ENCODE measurements at regions not wholly inside any gene's neighbourhood (a gene's known extent, or its start where the extent isn't known, plus 50 kb on each side); places are given as distances from the start of the nearest gene placed in this dataset.
A peak's percentile ranks its signal among the peaks of the same experiment; 100 is the strongest.

DNA sequence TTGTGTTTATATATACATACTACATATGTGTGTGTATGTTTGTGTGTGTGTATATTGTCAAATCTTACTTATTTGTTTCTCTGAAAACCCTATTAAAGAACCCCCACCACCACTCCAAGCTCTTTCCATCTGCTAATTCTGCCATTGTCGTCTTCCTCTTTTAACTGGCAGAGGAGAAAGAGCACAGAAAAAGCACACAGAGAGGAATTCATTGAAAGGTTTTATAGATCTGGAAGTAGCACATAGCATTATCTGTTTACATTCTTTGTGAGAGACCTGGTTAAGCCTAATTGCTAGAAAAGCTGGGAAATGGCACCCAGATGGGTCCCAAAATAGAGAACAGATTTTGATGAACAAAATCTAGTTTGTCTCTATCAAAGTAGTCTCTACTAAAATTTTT lies 800.0 kb upstream of the PIK3C3 start:
- no peak overlapping the region for H3K27ac Mint-ChIP-seq
- no peaks in the 10 kb centered on the region for H3K36me3 Mint-ChIP-seq
- H3K4me3 Mint-ChIP-seq: no peak overlapping the region
- H3K27me3 Mint-ChIP-seq: no peaks in the 10 kb centered on the region
- peaks cover 0 to 2% of the 10 kb centered on the region in 2 donors for H3K9me3 Mint-ChIP-seq
- no peak for DNase-seq
- H3K4me1 Mint-ChIP-seq: no peaks in the 10 kb centered on the region
- ATAC-seq (replicated peaks): no peak

DNA sequence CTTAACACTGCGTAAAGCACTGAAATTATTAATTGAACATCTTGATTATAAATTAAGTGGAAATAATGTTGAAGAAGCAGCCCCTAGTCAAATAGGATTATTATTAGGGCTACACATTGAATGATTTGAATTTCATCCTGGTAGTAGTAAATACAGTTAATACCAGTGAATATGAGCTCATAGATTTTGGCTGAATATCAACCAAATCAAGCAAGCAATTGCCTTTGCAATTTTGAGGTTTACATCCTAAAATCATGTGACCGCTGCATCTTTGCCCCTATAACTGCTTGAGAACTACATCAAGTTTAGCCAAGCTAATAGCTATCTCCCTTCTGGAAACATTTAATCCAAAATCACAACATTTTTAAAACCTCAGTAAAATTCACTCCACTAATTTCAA lies 801.2 kb upstream of the PIK3C3 start:
- Mint-ChIP-seq H3K9me3 (peaks cover 0 to 2% of the 10 kb centered on the region in 2 donors), H3K4me1 (no peaks in the 10 kb centered on the region), H3K27ac (no peak overlapping the region), H3K27me3 (no peaks in the 10 kb centered on the region), H3K36me3 (no peaks in the 10 kb centered on the region), H3K4me3 (no peak overlapping the region)
- DNase-seq (no peak), ATAC-seq (replicated peaks) (no peak)

DNA sequence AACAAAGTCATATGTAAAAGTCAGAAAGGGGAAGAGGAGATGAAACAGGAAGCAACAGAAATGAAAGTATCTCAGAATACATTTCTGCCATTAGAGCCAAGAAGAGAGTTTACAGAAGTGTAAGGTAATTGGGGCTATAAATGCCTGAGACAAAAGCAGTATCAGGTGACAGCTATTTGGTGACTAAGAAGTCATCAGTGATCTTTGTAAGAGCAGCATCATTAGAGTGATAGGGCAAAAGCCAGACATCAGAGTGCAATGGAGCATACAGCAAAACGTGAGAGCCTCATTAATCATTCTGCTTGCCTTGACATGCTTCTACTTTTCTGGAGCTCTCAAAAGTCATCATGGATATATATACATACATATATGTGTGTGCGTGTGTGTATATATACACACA lies 804.7 kb upstream of the PIK3C3 start:
- Mint-ChIP-seq H3K36me3 (no peaks in the 10 kb centered on the region), H3K27me3 (no peaks in the 10 kb centered on the region), H3K4me3 (no peak overlapping the region), H3K4me1 (no peaks in the 10 kb centered on the region), H3K27ac (no peak overlapping the region), H3K9me3 (peaks cover 0 to 2% of the 10 kb centered on the region in 2 donors)
- ATAC-seq (replicated peaks): no peak
- DNase-seq: no peak

GRCh38 chr18:41146301-41146700 lies 808.7 kb upstream of the PIK3C3 start:
- H3K4me3 Mint-ChIP-seq: no peak overlapping the region
- ATAC-seq (replicated peaks): no peak

DNA sequence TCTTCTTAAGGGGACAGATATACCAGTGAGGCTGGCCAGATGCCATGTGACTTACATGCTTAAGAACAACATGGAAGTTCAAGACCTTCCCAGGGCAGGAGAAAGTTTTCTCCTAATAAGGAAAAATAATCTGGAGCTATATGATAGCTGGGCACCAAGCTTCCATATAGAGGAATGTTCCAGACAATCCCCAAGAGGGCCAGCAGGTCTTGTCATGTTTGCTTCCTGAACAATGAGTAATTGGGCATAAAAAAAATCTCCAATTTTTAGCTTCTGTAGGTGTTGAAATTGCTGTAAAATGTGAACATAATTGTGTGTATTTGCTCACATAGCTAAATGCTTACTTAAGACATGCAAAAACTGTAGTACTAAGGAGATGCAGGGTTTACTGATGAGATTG lies 809.5 kb upstream of the PIK3C3 start:
- DNase-seq: no peak
- no peaks in the 10 kb centered on the region for H3K4me1 Mint-ChIP-seq
- H3K36me3 Mint-ChIP-seq: no peaks in the 10 kb centered on the region
- peaks cover 0 to 2% of the 10 kb centered on the region in 2 donors for H3K9me3 Mint-ChIP-seq
- ATAC-seq (replicated peaks): peak in 1 of 2 donors; percentile 12
- no peaks in the 10 kb centered on the region for H3K27me3 Mint-ChIP-seq
- H3K27ac Mint-ChIP-seq: no peak overlapping the region
- no peak overlapping the region for H3K4me3 Mint-ChIP-seq

More at GRCh38 chr18:41146301-41146700, 808.7 kb upstream of the PIK3C3 start:
- Mint-ChIP-seq H3K27me3 (no peaks in the 10 kb centered on the region), H3K4me1 (no peaks in the 10 kb centered on the region), H3K9me3 (peaks cover 0 to 2% of the 10 kb centered on the region in 2 donors), H3K36me3 (no peaks in the 10 kb centered on the region), H3K27ac (no peak overlapping the region)
- DNase-seq: no peak

- no peak for DNase-seq
- H3K27me3 Mint-ChIP-seq: no peaks in the 10 kb centered on the region
- H3K4me1 Mint-ChIP-seq: no peaks in the 10 kb centered on the region
- no peaks in the 10 kb centered on the region for H3K36me3 Mint-ChIP-seq
- peaks cover 0 to 2% of the 10 kb centered on the region in 2 donors for H3K9me3 Mint-ChIP-seq
- H3K27ac Mint-ChIP-seq: no peak overlapping the region
- no peak for ATAC-seq (replicated peaks)
- H3K4me3 Mint-ChIP-seq: no peak overlapping the region
Observed at GRCh38 chr18:41144441-41144840, 810.6 kb upstream of the PIK3C3 start.

- H3K4me1 Mint-ChIP-seq: no peaks in the 10 kb centered on the region
- no peaks in the 10 kb centered on the region for H3K36me3 Mint-ChIP-seq
- H3K27ac Mint-ChIP-seq: no peak overlapping the region
- no peak overlapping the region for H3K4me3 Mint-ChIP-seq
- no peaks in the 10 kb centered on the region for H3K27me3 Mint-ChIP-seq
- DNase-seq (no peak), ATAC-seq (replicated peaks) (no peak)
- H3K9me3 Mint-ChIP-seq: peaks cover 0 to 2% of the 10 kb centered on the region in 2 donors
Observed at GRCh38 chr18:41140506-41140905, 814.5 kb upstream of the PIK3C3 start.

- Mint-ChIP-seq H3K27me3 (no peaks in the 10 kb centered on the region), H3K4me3 (no peak overlapping the region), H3K36me3 (no peaks in the 10 kb centered on the region), H3K27ac (no peak overlapping the region), H3K9me3 (no peaks in the 10 kb centered on the region), H3K4me1 (no peaks in the 10 kb centered on the region)
- DNase-seq (no peak), ATAC-seq (replicated peaks) (no peak)
Observed at GRCh38 chr18:41135146-41135545, 819.9 kb upstream of the PIK3C3 start.

- Mint-ChIP-seq H3K36me3 (no peaks in the 10 kb centered on the region), H3K4me1 (no peaks in the 10 kb centered on the region), H3K4me3 (no peak overlapping the region), H3K27me3 (no peaks in the 10 kb centered on the region), H3K27ac (no peak overlapping the region), H3K9me3 (no peaks in the 10 kb centered on the region)
- ATAC-seq (replicated peaks): no peak
- no peak for DNase-seq
Observed at GRCh38 chr18:41134426-41134825, 820.6 kb upstream of the PIK3C3 start.

DNA sequence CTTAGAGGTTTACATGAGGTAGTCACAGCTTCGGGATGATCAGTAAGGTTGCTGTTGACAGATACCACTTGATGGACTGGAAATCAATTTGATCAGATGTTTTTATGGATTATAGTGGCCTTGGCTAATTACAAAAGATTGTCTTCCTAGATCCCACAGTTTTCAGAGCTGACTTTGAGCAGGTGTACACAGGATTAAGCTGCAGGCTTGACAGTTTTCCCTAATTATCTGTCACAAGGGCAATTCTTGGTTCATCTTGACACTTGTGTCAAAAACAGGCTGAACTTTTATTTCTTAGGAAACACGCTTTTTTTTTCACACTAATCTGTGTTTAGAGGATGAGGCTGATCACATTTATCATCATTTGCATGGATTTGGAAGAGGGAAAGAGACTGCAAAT lies 824.0 kb upstream of the PIK3C3 start:
- H3K36me3 Mint-ChIP-seq: no peaks in the 10 kb centered on the region
- DNase-seq (no peak), ATAC-seq (replicated peaks) (no peak)
- no peak overlapping the region for H3K27ac Mint-ChIP-seq
- no peaks in the 10 kb centered on the region for H3K27me3 Mint-ChIP-seq
- no peaks in the 10 kb centered on the region for H3K4me1 Mint-ChIP-seq
- no peaks in the 10 kb centered on the region for H3K9me3 Mint-ChIP-seq
- H3K4me3 Mint-ChIP-seq: no peak overlapping the region

DNA sequence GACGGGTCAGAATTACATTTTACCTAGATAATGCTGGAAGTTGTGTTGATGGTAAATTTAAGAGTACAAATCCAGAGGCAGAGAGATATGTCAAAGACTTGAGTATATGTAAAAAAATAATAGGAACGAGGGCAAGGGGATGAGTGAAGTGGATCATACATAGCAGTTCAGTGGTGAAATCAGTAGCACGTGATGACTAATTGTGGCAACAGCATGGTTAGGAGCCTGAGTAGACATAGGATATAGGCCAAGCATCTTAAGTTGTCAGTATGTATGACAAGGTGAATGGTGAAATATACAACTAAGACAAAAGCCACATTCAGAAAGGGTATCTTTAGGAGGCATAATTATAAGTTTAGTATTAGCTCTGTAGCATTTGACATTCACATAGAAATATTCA lies 826.5 kb upstream of the PIK3C3 start:
- Mint-ChIP-seq H3K4me1 (no peaks in the 10 kb centered on the region), H3K27ac (no peak overlapping the region), H3K36me3 (no peaks in the 10 kb centered on the region), H3K27me3 (no peaks in the 10 kb centered on the region), H3K9me3 (no peaks in the 10 kb centered on the region), H3K4me3 (no peak overlapping the region)
- no peak for DNase-seq
- no peak for ATAC-seq (replicated peaks)

- Mint-ChIP-seq H3K4me1 (no peaks in the 10 kb centered on the region), H3K4me3 (no peak overlapping the region), H3K9me3 (no peaks in the 10 kb centered on the region), H3K27me3 (no peaks in the 10 kb centered on the region), H3K27ac (no peak overlapping the region), H3K36me3 (no peaks in the 10 kb centered on the region)
- DNase-seq: no peak
- no peak for ATAC-seq (replicated peaks)
Observed at GRCh38 chr18:41128126-41128525, 826.9 kb upstream of the PIK3C3 start.

- Mint-ChIP-seq H3K4me3 (no peak overlapping the region), H3K27me3 (no peaks in the 10 kb centered on the region), H3K27ac (no peak overlapping the region), H3K9me3 (peaks cover 0 to 2% of the 10 kb centered on the region in 2 donors), H3K4me1 (no peaks in the 10 kb centered on the region), H3K36me3 (no peaks in the 10 kb centered on the region)
- DNase-seq (no peak), ATAC-seq (replicated peaks) (no peak)
Observed at GRCh38 chr18:41126541-41127235, 828.3 kb upstream of the PIK3C3 start.

DNA sequence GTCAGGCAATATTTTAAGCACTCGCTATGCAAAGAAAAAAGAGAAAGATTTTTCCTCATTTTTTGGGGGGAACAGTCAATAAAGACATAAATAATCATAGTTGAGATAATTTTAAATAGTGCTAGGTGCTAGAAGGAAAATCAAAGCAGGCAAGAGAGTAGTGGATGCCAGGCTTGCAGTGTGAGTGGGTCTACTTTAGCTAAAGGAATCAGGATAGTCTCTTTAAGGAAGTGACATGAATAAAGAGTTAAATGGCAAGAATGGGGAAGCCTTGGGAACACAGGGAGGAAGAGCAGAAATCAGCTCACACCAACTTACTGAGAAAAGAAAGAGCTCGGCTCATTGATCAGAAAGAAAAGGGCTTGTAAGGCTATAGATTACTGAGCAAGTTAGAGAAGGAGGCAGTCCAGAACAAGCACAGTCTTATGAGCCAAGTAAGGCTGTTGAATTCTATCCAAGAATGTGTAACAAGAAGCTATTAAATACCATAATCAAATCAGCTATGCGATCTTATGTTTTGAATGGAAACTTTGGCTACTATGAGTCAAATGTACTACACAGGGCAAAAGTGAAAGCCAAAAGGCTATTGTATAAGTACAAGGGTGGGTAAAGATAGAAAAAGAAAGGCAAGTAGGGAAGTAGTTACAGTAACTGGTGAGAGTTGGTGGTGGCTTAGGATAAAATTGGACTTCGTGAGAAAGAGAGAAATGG lies 833.8 kb upstream of the PIK3C3 start:
- no peaks in the 10 kb centered on the region for H3K4me1 Mint-ChIP-seq
- H3K36me3 Mint-ChIP-seq: no peaks in the 10 kb centered on the region
- DNase-seq (no peak), ATAC-seq (replicated peaks) (no peak)
- H3K4me3 Mint-ChIP-seq: no peak overlapping the region
- H3K27me3 Mint-ChIP-seq: no peaks in the 10 kb centered on the region
- no peak overlapping the region for H3K27ac Mint-ChIP-seq
- peaks cover 0 to 3% of the 10 kb centered on the region in 2 donors for H3K9me3 Mint-ChIP-seq

DNA sequence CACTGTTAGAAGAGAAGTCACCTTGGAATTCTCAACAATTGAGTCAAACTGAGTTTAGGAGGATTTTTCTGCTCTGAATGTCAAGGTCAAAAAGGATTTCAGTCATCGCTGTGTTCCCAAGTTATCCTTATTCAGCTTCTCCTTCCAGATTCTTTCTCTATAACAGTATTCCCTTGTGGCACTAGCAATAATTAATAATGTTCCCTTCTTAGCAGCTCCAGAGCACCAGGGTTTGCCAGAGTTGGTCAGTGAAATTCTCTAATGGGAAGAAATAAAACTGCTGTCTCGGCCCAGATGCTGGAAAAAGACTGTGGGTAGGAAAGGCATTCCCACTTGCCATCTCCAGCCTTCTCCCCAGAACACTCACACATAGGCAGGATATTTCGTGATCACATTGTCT lies 836.0 kb upstream of the PIK3C3 start:
- DNase-seq (no peak), ATAC-seq (replicated peaks) (no peak)
- Mint-ChIP-seq H3K4me3 (no peak overlapping the region), H3K9me3 (peaks cover 4 to 5% of the 10 kb centered on the region in 2 donors), H3K27me3 (no peaks in the 10 kb centered on the region), H3K36me3 (no peaks in the 10 kb centered on the region), H3K27ac (no peak overlapping the region), H3K4me1 (no peaks in the 10 kb centered on the region)
